Kidney glomerular epithelial cell (primary cell): ENCODE measurements at regions not wholly inside any gene's neighbourhood (a gene's known extent, or its start where the extent isn't known, plus 50 kb on each side); places are given as distances from the start of the nearest gene placed in this dataset.
A peak's percentile ranks its signal among the peaks of the same experiment; 100 is the strongest.

Source experiments
- DNase-seq: peaks from one replicate; lab custom pipeline; 2025; lab: John Stamatoyannopoulos, UW

GRCh38 chr10:44435196-44435595, 50.3 kb upstream of the CXCL12 start:
- no peak for DNase-seq

GRCh38 chr10:44436240-44436639, 51.3 kb upstream of the CXCL12 start:
- DNase-seq, result no peak

- DNase-seq, result peak; percentile 9
Measured at GRCh38 chr10:44437840-44438511, 53.1 kb upstream of the CXCL12 start.

GRCh38 chr10:44439239-44439957, 54.5 kb upstream of the CXCL12 start:
- no peak for DNase-seq

DNA sequence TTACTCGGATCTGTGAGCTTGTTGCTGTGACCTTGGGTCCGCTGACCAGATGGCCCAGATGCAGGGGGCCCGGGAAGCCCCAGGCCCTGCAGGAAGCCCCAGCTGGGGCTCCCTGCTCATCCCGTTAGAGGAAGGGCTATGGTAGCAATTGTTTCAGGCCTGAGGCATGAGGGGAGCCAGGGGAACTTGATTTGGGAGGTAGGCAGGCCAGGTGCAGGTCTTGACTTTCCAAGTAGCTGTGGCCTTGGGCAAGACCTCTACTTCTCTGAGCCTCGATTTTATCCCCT, 55.0 kb upstream of the CXCL12 start:
- DNase-seq, result no peak

GRCh38 chr10:44457259-44457658, 72.4 kb upstream of the CXCL12 start:
- no peak for DNase-seq

GRCh38 chr10:44458671-44459413, 73.9 kb upstream of the CXCL12 start:
- no peak for DNase-seq

DNA sequence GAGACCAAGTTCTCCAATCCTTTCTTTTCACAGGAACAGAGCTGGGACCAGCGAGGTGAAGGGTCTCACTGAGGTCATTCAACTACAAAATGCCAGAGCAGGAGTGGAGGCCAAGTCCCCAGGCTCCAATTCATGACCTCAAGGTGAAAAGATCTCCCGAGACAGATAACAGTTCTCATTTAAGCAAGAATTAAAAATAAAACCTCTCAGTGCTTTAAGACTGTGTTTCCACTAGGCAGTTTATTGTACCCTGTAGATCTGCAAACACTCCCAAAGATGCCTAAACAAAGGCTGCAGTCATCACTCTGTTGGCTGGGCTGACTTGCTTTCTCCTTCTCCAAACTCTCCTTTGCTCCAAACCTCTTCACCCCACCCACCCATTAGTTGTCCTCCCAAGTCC, 74.8 kb upstream of the CXCL12 start:
- DNase-seq, result no peak

DNA sequence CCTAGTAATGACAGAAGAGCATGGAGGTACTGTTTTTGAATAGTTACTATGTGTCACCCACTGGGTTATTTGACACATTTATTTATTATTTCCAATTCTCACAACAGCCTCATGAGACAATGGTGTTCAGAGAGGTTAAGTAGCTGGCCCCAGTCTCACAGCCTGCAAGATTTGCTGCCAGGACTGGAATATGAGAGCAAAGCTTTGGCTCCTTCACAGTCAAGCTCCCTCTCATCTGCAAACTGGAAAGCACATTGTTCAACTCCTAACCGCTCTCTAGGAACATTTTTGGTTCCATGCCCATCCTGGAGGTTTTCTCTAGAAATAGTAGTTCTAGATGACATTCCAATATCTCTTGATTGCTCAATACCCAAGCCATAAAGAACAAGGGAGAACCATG, 75.5 kb upstream of the CXCL12 start:
- DNase-seq, result no peak

GRCh38 chr10:44462338-44462914, 77.5 kb upstream of the CXCL12 start:
- DNase-seq, result no peak

- no peak for DNase-seq
Measured at GRCh38 chr10:44463511-44464121, 78.7 kb upstream of the CXCL12 start.

GRCh38 chr10:44464503-44464902, 79.6 kb upstream of the CXCL12 start:
- no peak for DNase-seq

DNA sequence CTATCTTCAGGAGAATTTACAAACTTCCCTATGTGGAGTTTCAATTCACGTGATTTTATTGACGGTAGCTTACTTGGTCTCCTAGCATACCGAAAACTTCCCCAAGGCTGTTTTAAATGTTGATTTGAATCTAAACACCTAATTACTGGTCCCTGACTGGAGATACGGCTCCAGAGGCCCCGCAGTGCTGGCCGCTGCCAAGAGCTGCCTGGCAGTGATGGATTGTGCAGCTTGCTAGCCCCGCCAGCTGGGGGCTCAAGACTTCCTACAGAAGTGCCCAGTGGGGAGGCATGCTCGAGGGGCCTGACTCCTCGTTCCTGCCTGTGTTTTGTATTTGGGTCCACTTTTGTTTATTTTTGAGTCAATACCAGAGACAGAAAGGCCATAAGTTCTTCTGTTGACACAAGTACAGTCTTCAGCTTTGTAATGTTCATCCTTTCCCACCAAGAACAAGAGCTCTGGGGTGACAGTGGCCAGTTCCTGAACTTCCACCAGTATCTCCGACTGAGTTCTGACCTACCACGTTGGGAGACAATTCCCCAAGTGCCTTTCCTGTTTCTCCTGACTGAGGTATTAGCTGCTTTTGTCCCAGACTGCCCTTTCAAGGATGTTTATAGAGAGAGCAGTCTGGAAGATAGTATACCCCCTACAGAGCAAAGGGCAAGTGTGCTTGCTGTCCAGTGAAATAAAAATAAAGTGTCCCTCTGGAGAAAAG, 80.7 kb upstream of the CXCL12 start:
- no peak for DNase-seq

- DNase-seq, result no peak
Measured at GRCh38 chr10:44466236-44466635, 81.3 kb upstream of the CXCL12 start.

DNA sequence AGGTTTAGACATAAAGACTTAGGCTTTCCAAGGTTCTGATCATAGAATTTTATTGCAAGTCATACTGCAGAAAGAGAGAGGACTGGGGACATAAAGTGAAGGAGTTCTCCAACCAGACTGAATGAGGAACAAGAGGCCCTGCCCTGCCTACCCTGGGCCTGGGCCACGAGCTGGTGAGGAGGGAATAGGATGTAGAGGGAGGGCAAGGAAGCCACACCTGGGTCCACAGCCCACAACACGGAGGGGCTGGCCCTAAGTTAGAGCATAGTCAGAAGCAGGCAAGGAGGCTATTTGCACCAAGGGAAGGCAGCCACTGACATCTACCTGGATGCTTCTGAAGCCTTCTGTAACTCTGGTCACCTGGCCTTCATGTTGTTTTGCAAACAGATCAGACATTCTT, 82.2 kb upstream of the CXCL12 start:
- no peak for DNase-seq

- DNase-seq, result no peak
Measured at GRCh38 chr10:44467900-44468299, 83.0 kb upstream of the CXCL12 start.

DNA sequence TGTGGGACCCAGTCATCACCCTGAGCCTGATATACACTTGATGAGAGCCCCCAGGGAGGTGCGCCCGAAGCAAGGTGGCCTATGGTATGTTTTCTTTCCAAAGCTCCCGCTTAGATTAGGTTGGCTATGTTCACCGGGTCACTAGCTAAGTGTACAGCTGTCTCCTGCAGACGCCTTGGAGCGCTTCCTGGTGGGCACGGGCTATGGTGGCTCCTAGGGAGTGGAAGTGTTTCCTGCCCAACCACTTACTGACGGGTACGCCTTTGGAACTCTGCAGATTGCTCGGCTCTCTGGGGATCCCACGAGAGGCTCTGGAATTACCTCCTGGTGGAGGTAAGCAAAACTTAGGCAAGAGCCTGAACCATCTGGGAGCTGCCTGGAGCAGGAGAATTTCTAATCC, 83.6 kb upstream of the CXCL12 start:
- DNase-seq, result no peak

DNA sequence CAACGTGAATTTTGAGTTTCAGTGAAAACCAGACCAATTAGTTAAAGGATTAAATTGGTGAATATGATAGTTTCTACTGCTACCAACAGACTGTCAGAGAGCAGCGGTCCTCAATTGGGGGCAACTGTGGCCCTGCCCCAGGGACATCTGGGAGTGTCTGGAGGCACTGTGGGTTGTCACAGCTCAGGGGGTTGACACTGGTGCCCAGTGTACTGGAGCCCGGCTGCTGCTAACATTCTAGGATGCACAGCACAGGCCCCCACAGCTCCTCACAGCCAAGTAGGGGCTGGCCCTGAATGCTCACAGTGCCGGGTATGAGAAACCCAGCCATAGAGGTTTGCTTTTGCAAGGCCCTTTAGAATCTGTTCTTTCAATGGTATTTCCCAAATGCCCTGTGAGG, 84.1 kb upstream of the CXCL12 start:
- DNase-seq, result no peak

DNA sequence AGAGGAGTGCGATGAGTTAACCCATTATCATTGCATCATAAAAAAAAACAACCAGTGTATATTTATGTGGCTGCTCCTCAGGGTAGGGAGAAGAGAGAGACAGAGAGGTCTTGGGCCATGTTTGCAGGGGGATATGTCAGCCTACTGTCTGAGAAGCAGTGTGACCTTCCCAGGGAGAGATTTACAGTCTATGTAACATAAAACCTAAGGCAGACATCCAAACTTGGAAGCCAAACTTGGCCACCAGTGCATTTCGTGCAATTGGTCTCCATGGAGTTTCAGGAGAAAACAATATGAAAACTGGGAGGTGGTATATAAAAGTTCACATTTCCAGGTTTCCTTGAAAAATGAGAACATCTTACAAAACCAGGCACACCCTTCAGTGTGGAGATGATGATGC, 85.9 kb upstream of the CXCL12 start:
- DNase-seq, result no peak

DNA sequence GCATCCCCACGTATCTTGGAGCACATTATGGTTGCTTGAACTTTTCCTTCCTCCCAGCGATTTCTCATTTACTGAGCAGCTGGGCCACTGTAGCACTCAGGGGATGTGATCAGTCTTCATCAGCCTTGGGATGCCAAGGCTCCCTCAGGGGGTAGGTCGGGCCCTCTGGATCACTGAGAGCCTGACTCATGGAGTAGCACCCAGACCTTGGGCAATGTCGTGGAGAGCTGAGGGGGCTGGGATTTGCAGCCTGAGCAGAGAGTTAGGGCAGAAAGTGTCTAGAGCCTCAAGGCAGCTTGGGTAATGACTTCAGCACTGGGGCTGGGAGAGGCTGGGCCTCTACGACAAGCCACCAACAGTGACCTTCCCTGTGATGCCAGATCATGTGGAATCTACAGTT, 86.5 kb upstream of the CXCL12 start:
- DNase-seq, result no peak

- no peak for DNase-seq
Measured at GRCh38 chr10:44473146-44473545, 88.2 kb upstream of the CXCL12 start.
